GM12878 (cell line): ENCODE measurements at regions not wholly inside any gene's neighbourhood (a gene's known extent, or its start where the extent isn't known, plus 50 kb on each side); places are given as distances from the start of the nearest gene placed in this dataset.

ENCODE experiments used
- CEBPB ChIP-seq, 2 experiments: fragments of 150-350 bp in 1 of 2; IDR thresholded peaks; 2 replicates each; pipeline ENCODE4 v1.6.1; 2012 to 2014; ENCODE audit warnings: low read depth in 2 of 2, low read length in 2 of 2, borderline replicate concordance in 1 of 2, inconsistent platforms in 1 of 2
- CHD4 ChIP-seq: fragments of 200-600 bp; sonication (generic); IDR thresholded peaks from 2 replicates; pipeline ENCODE4 v1.6.1; 2016; ENCODE audit warnings: mild to moderate bottlenecking
- EP300 ChIP-seq, 2 experiments: fragments of 150-350 bp in 1 of 2; IDR thresholded peaks; 2 replicates each; pipeline ENCODE4 v1.6.1; 2011 to 2012; ENCODE audit warnings: low read depth in 2 of 2, low read length in 2 of 2, borderline replicate concordance in 1 of 2, improper control_type of control experiment in 1 of 2, inconsistent platforms in 1 of 2; ENCODE audit not compliant: control insufficient read depth in 1 of 2
- IKZF1 ChIP-seq: fragments of 450-650 bp; conservative IDR thresholded peaks from 2 replicates; pipeline ENCODE4 v1.6.1; 2017; ENCODE audit warnings: antibody characterized with exemption, mild to moderate bottlenecking
- NFIC ChIP-seq: IDR thresholded peaks from 2 replicates; pipeline ENCODE4 v1.6.1; 2012; ENCODE audit warnings: low read depth, mild to moderate bottlenecking, inconsistent platforms, low read length, moderate library complexity
- POLR2A ChIP-seq: IDR thresholded peaks from 2 replicates; pipeline ENCODE4 v1.6.1; 2011; ENCODE audit warnings: low read depth, mild to moderate bottlenecking, low read length
- POU2F2 ChIP-seq: IDR thresholded peaks from 3 replicates; pipeline ENCODE4 v1.6.1; 2011; ENCODE audit warnings: low read depth, mild to moderate bottlenecking, low read length, borderline replicate concordance
- SMAD1 ChIP-seq: fragments of 450-650 bp; IDR thresholded peaks from 2 replicates; pipeline ENCODE4 v1.6.1; 2018; ENCODE audit warnings: mild to moderate bottlenecking, low read depth; ENCODE audit not compliant: partially characterized antibody
- SP1 ChIP-seq: IDR thresholded peaks from one replicate; pipeline ENCODE4 v1.6.1; 2011; ENCODE audit warnings: low read depth, low read length
- ZNF384 ChIP-seq: IDR thresholded peaks from 2 replicates; pipeline ENCODE4 v1.6.1; 2012; ENCODE audit warnings: low read depth, mild to moderate bottlenecking, low read length, improper control_type of control experiment, borderline replicate concordance
- TF ChIP-seq, protein P1 (sequence below): IDR thresholded peaks from 2 replicates; pipeline ENCODE4 v1.6.1; 2012; ENCODE audit warnings: improper control_type of control experiment, low read depth, low read length; ENCODE audit not compliant: insufficient replicate concordance
- TF ChIP-seq, protein P2 (sequence below): fragments of 450-650 bp; IDR thresholded peaks from 2 replicates; pipeline ENCODE4 v1.6.1; 2016; ENCODE audit warnings: mild to moderate bottlenecking
- TF ChIP-seq, protein P3 (sequence below), 3 experiments: IDR thresholded peaks in 2 of 3; conservative IDR thresholded peaks in 1 of 3; 2 replicates each; pipeline ENCODE4 v1.5.1; 2011; ENCODE audit warnings: low read depth in 3 of 3, low read length in 3 of 3, mild to moderate bottlenecking in 3 of 3, control low read depth in 2 of 3, moderate library complexity in 2 of 3, inconsistent platforms in 1 of 3, mixed read lengths in 1 of 3; ENCODE audit not compliant: control insufficient read depth in 2 of 3, insufficient read depth in 1 of 3; ENCODE audit errors: extremely low read depth in 1 of 3
- TF ChIP-seq, protein P4 (sequence below): fragments of 450-650 bp; IDR thresholded peaks from 2 replicates; pipeline ENCODE4 v1.6.1; 2017; ENCODE audit warnings: mild to moderate bottlenecking, moderate library complexity

DNA sequence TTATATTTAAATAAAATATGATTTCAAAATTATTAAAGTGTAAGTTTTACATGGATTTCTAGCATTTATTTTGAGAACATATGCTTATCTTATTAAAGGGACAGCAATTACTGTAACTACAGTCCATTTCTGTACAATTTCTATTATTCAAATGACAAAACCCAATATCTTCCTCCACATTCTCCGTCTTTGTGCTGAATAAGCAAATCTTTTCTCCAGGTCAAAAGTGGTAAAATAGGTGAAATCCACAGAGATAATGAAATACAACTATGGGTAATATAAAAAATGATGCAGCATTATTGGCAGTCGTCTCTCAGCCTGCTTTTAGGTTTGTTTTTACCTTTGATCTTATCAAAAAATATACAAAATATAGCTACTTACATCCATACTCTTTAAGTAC is 79.4 kb upstream of the OTX2 start:
- TF ChIP-seq IKZF1 (no peak), NFIC (no peak), SMAD1 (no peak), CHD4 (no peak), ZNF384 (no peak), SP1 (no peak), POLR2A (no peak), POU2F2 (no peak), EP300 (IDR thresholded peaks at IDR 0.05; ENCODE audit: borderline replicate concordance in 1 of 2, control insufficient read depth in 1 of 2, low read depth in 2 of 2, low read length in 2 of 2) (no peak), CEBPB (IDR thresholded peaks at IDR 0.05; ENCODE audit: borderline replicate concordance in 1 of 2, low read depth in 2 of 2, low read length in 2 of 2) (no peak)
- TF ChIP-seq, protein P1, sequence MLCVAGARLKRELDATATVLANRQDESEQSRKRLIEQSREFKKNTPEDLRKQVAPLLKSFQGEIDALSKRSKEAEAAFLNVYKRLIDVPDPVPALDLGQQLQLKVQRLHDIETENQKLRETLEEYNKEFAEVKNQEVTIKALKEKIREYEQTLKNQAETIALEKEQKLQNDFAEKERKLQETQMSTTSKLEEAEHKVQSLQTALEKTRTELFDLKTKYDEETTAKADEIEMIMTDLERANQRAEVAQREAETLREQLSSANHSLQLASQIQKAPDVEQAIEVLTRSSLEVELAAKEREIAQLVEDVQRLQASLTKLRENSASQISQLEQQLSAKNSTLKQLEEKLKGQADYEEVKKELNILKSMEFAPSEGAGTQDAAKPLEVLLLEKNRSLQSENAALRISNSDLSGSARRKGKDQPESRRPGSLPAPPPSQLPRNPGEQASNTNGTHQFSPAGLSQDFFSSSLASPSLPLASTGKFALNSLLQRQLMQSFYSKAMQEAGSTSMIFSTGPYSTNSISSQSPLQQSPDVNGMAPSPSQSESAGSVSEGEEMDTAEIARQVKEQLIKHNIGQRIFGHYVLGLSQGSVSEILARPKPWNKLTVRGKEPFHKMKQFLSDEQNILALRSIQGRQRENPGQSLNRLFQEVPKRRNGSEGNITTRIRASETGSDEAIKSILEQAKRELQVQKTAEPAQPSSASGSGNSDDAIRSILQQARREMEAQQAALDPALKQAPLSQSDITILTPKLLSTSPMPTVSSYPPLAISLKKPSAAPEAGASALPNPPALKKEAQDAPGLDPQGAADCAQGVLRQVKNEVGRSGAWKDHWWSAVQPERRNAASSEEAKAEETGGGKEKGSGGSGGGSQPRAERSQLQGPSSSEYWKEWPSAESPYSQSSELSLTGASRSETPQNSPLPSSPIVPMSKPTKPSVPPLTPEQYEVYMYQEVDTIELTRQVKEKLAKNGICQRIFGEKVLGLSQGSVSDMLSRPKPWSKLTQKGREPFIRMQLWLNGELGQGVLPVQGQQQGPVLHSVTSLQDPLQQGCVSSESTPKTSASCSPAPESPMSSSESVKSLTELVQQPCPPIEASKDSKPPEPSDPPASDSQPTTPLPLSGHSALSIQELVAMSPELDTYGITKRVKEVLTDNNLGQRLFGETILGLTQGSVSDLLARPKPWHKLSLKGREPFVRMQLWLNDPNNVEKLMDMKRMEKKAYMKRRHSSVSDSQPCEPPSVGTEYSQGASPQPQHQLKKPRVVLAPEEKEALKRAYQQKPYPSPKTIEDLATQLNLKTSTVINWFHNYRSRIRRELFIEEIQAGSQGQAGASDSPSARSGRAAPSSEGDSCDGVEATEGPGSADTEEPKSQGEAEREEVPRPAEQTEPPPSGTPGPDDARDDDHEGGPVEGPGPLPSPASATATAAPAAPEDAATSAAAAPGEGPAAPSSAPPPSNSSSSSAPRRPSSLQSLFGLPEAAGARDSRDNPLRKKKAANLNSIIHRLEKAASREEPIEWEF = no peak
- TF ChIP-seq, protein P2, sequence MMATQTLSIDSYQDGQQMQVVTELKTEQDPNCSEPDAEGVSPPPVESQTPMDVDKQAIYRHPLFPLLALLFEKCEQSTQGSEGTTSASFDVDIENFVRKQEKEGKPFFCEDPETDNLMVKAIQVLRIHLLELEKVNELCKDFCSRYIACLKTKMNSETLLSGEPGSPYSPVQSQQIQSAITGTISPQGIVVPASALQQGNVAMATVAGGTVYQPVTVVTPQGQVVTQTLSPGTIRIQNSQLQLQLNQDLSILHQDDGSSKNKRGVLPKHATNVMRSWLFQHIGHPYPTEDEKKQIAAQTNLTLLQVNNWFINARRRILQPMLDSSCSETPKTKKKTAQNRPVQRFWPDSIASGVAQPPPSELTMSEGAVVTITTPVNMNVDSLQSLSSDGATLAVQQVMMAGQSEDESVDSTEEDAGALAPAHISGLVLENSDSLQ = no peak
- TF ChIP-seq, protein P3, sequence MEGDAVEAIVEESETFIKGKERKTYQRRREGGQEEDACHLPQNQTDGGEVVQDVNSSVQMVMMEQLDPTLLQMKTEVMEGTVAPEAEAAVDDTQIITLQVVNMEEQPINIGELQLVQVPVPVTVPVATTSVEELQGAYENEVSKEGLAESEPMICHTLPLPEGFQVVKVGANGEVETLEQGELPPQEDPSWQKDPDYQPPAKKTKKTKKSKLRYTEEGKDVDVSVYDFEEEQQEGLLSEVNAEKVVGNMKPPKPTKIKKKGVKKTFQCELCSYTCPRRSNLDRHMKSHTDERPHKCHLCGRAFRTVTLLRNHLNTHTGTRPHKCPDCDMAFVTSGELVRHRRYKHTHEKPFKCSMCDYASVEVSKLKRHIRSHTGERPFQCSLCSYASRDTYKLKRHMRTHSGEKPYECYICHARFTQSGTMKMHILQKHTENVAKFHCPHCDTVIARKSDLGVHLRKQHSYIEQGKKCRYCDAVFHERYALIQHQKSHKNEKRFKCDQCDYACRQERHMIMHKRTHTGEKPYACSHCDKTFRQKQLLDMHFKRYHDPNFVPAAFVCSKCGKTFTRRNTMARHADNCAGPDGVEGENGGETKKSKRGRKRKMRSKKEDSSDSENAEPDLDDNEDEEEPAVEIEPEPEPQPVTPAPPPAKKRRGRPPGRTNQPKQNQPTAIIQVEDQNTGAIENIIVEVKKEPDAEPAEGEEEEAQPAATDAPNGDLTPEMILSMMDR (IDR thresholded peaks at IDR 0.05 in 2 of 3, conservative IDR thresholded peaks at IDR 0.05 in 1 of 3; ENCODE audit: control insufficient read depth in 2 of 3, extremely low read depth in 1 of 3, insufficient read depth in 1 of 3, low read depth in 3 of 3, low read length in 3 of 3) = no peak
- TF ChIP-seq, protein P4, sequence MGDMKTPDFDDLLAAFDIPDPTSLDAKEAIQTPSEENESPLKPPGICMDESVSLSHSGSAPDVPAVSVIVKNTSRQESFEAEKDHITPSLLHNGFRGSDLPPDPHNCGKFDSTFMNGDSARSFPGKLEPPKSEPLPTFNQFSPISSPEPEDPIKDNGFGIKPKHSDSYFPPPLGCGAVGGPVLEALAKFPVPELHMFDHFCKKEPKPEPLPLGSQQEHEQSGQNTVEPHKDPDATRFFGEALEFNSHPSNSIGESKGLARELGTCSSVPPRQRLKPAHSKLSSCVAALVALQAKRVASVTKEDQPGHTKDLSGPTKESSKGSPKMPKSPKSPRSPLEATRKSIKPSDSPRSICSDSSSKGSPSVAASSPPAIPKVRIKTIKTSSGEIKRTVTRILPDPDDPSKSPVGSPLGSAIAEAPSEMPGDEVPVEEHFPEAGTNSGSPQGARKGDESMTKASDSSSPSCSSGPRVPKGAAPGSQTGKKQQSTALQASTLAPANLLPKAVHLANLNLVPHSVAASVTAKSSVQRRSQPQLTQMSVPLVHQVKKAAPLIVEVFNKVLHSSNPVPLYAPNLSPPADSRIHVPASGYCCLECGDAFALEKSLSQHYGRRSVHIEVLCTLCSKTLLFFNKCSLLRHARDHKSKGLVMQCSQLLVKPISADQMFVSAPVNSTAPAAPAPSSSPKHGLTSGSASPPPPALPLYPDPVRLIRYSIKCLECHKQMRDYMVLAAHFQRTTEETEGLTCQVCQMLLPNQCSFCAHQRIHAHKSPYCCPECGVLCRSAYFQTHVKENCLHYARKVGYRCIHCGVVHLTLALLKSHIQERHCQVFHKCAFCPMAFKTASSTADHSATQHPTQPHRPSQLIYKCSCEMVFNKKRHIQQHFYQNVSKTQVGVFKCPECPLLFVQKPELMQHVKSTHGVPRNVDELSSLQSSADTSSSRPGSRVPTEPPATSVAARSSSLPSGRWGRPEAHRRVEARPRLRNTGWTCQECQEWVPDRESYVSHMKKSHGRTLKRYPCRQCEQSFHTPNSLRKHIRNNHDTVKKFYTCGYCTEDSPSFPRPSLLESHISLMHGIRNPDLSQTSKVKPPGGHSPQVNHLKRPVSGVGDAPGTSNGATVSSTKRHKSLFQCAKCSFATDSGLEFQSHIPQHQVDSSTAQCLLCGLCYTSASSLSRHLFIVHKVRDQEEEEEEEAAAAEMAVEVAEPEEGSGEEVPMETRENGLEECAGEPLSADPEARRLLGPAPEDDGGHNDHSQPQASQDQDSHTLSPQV = no peak
